NB4 (cell line): ENCODE measurements at regions not wholly inside any gene's neighbourhood (a gene's known extent, or its start where the extent isn't known, plus 50 kb on each side); places are given as distances from the start of the nearest gene placed in this dataset.

Experiments
- CTCF ChIP-seq: IDR thresholded peaks from one replicate; pipeline ENCODE4 v1.5.1; 2012; ENCODE audit warnings: low read depth, low read length
- POLR2A ChIP-seq: IDR thresholded peaks from 2 replicates; pipeline ENCODE4 v1.6.1; 2011; ENCODE audit warnings: mild to moderate bottlenecking; ENCODE audit not compliant: insufficient read length; ENCODE audit errors: extremely low read depth
- TF ChIP-seq, protein P1 (sequence below): IDR thresholded peaks from 2 replicates; pipeline ENCODE4 v1.6.1; 2011; ENCODE audit warnings: low read depth, low read length

- TF ChIP-seq CTCF: no peak
- no peak for TF ChIP-seq POLR2A
- TF ChIP-seq, protein P1, sequence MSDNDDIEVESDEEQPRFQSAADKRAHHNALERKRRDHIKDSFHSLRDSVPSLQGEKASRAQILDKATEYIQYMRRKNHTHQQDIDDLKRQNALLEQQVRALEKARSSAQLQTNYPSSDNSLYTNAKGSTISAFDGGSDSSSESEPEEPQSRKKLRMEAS: no peak
Observed at GRCh38 chr9:109699019-109699418, 81.0 kb upstream of the PALM2AKAP2 start.
